Suprapubic skin (tissue), 3 donors: ENCODE measurements at regions not wholly inside any gene's neighbourhood (a gene's known extent, or its start where the extent isn't known, plus 50 kb on each side); places are given as distances from the start of the nearest gene placed in this dataset.

ENCODE experiments used
- EP300 ChIP-seq: sonication (generic); formaldehyde crosslinking; IDR thresholded peaks from one replicate; pipeline ENCODE4 v1.6.1; 2017; ENCODE audit warnings: antibody characterized with exemption
- POLR2A ChIP-seq, 2 donors: fragments of 450-650 bp; IDR thresholded peaks; one replicate each; pipeline ENCODE4 v1.6.1; 2017; ENCODE audit warnings: antibody characterized with exemption in 2 of 2, mild to moderate bottlenecking in 2 of 2, moderate library complexity in 2 of 2
- TF ChIP-seq, protein P1 (sequence below), 2 donors: fragments of 200-600 bp in 1 of 2; fragments of 450-650 bp in 1 of 2; sonication (generic) in 1 of 2; IDR thresholded peaks; one replicate each; pipeline ENCODE4 v1.5.1; 2016 to 2019; ENCODE audit warnings: antibody characterized with exemption in 2 of 2, mild to moderate bottlenecking in 1 of 2, moderate library complexity in 1 of 2

DNA sequence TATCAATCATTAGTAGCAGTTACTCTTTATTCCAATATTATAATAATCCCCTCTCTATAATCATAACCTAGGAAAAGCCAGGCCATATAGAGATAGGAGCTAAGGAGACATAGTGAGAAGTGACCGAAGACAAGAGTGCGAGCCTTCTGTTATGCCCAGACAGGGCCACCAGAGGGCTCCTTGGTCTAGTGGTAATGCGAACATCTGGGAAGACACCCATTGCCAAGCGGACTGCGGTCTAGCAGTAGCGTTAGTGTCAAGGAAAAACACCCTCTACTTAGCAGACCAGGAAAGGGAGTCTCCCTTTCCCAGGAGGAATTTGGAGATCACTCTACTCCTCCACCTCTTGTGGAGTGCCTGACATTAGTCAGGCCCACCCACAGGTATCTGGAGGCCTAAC, 920.9 kb downstream of the CDY2B start:
- TF ChIP-seq POLR2A (IDR thresholded peaks at IDR 0.05) (no peak), EP300 (no peak)
- TF ChIP-seq, protein P1, sequence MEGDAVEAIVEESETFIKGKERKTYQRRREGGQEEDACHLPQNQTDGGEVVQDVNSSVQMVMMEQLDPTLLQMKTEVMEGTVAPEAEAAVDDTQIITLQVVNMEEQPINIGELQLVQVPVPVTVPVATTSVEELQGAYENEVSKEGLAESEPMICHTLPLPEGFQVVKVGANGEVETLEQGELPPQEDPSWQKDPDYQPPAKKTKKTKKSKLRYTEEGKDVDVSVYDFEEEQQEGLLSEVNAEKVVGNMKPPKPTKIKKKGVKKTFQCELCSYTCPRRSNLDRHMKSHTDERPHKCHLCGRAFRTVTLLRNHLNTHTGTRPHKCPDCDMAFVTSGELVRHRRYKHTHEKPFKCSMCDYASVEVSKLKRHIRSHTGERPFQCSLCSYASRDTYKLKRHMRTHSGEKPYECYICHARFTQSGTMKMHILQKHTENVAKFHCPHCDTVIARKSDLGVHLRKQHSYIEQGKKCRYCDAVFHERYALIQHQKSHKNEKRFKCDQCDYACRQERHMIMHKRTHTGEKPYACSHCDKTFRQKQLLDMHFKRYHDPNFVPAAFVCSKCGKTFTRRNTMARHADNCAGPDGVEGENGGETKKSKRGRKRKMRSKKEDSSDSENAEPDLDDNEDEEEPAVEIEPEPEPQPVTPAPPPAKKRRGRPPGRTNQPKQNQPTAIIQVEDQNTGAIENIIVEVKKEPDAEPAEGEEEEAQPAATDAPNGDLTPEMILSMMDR (IDR thresholded peaks at IDR 0.05) = no peak
